HG02840 (cell line): ENCODE measurements at regions not wholly inside any gene's neighbourhood (a gene's known extent, or its start where the extent isn't known, plus 50 kb on each side); places are given as distances from the start of the nearest gene placed in this dataset.
"Not testable (repeated sequence)": the region's sequence is repeated elsewhere in the genome, so short reads cannot be mapped to it uniquely, and the experiment has no call there.

Experiments
- ATAC-seq: cut with Tn5 transposase; IDR thresholded peaks from one replicate; pipeline ENCODE4 v1.9.1; 2021; ENCODE audit warnings: mild to moderate bottlenecking, moderate library complexity, moderate number of reproducible peaks; ENCODE audit not compliant: unreplicated experiment, low FRiP score

GRCh38 chr2:180705551-180705950, 274.9 kb upstream of the UBE2E3 start:
- ATAC-seq: no peak

- no peak for ATAC-seq
Measured at GRCh38 chr2:180705122-180705521, 275.3 kb upstream of the UBE2E3 start.

- ATAC-seq: no peak
Measured at GRCh38 chr2:180699657-180700361, 280.6 kb upstream of the UBE2E3 start.

GRCh38 chr2:180698668-180699067, 281.7 kb upstream of the UBE2E3 start:
- ATAC-seq: no peak

- no peak for ATAC-seq
Measured at GRCh38 chr2:180695586-180696401, 284.6 kb upstream of the UBE2E3 start.

- no peak for ATAC-seq
Measured at GRCh38 chr2:180694445-180695421, 285.7 kb upstream of the UBE2E3 start.

GRCh38 chr2:180692322-180692721, 288.1 kb upstream of the UBE2E3 start:
- ATAC-seq: no peak

GRCh38 chr2:180691855-180692223, 288.6 kb upstream of the UBE2E3 start:
- ATAC-seq: not testable (repeated sequence)

- not testable (repeated sequence) for ATAC-seq
Measured at GRCh38 chr2:180691186-180691854, 289.1 kb upstream of the UBE2E3 start.

GRCh38 chr2:180690611-180691010, 289.8 kb upstream of the UBE2E3 start:
- no peak for ATAC-seq

GRCh38 chr2:180682871-180683270, 297.5 kb upstream of the UBE2E3 start:
- ATAC-seq: no peak

- ATAC-seq: no peak
Measured at GRCh38 chr2:180679693-180680092, 300.7 kb upstream of the UBE2E3 start.

- ATAC-seq: no peak
Measured at GRCh38 chr2:180678625-180678972, 301.8 kb upstream of the UBE2E3 start.

- ATAC-seq: no peak
Measured at GRCh38 chr2:180677930-180678624, 302.3 kb upstream of the UBE2E3 start.

GRCh38 chr2:180677200-180677599, 303.2 kb upstream of the UBE2E3 start:
- ATAC-seq: no peak

GRCh38 chr2:180676520-180677025, 303.8 kb upstream of the UBE2E3 start:
- no peak for ATAC-seq

GRCh38 chr2:180675170-180675569, 305.2 kb upstream of the UBE2E3 start:
- ATAC-seq: no peak

GRCh38 chr2:180672377-180672776, 308.0 kb upstream of the UBE2E3 start:
- no peak for ATAC-seq

- no peak for ATAC-seq
Measured at GRCh38 chr2:180670302-180671003, 310.0 kb upstream of the UBE2E3 start.
